C4-2B (cell line): ENCODE measurements at regions not wholly inside any gene's neighbourhood (a gene's known extent, or its start where the extent isn't known, plus 50 kb on each side); places are given as distances from the start of the nearest gene placed in this dataset.
"Not testable (repeated sequence)": the region's sequence is repeated elsewhere in the genome, so short reads cannot be mapped to it uniquely, and the experiment has no call there.

Experiments
- ZFX ChIP-seq: fragments of 450-650 bp; IDR thresholded peaks from 2 replicates; pipeline ENCODE4 v1.6.1; 2017
- TF ChIP-seq, protein P1 (sequence below): fragments of 450-650 bp; conservative IDR thresholded peaks from 2 replicates; pipeline ENCODE4 v1.5.1; 2017; ENCODE audit warnings: mild to moderate bottlenecking

GRCh38 chr10:100666634-100667033, 78.7 kb upstream of the PAX2 start:
- TF ChIP-seq, protein P1, sequence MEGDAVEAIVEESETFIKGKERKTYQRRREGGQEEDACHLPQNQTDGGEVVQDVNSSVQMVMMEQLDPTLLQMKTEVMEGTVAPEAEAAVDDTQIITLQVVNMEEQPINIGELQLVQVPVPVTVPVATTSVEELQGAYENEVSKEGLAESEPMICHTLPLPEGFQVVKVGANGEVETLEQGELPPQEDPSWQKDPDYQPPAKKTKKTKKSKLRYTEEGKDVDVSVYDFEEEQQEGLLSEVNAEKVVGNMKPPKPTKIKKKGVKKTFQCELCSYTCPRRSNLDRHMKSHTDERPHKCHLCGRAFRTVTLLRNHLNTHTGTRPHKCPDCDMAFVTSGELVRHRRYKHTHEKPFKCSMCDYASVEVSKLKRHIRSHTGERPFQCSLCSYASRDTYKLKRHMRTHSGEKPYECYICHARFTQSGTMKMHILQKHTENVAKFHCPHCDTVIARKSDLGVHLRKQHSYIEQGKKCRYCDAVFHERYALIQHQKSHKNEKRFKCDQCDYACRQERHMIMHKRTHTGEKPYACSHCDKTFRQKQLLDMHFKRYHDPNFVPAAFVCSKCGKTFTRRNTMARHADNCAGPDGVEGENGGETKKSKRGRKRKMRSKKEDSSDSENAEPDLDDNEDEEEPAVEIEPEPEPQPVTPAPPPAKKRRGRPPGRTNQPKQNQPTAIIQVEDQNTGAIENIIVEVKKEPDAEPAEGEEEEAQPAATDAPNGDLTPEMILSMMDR, result not testable (repeated sequence)
- TF ChIP-seq ZFX, result not testable (repeated sequence)
